CD14-positive monocyte (primary cell): ENCODE measurements at regions not wholly inside any gene's neighbourhood (a gene's known extent, or its start where the extent isn't known, plus 50 kb on each side); places are given as distances from the start of the nearest gene placed in this dataset.

ENCODE experiments used
- DNase-seq, 3 donors: peaks; one replicate each; pipeline ENCODE4 v3.0.0-alpha.2; 2011 to 2022
- H2AFZ ChIP-seq: 2 replicates; pipeline ENCODE4 v1.6.0; 2012; ENCODE audit warnings: mild to moderate bottlenecking, low read depth, low read length, inconsistent platforms; ENCODE audit not compliant: insufficient read depth, poor library complexity, severe bottlenecking
- H3K27ac ChIP-seq, 2 donors: 1 replicate in 1 of 2; 2 replicates in 1 of 2; pipeline ENCODE4 v1.5.1; 2012 to 2013; ENCODE audit warnings: low read length in 2 of 2, control low read depth in 1 of 2, inconsistent platforms in 1 of 2, low read depth in 1 of 2, mild to moderate bottlenecking in 1 of 2
- H3K27me3 ChIP-seq, 2 donors: one replicate each; pipeline versions ENCODE4 v1.6.0 to v1.6.1; 2011 to 2013; ENCODE audit warnings: low read length in 2 of 2; ENCODE audit not compliant: control insufficient read depth in 2 of 2, insufficient read depth in 2 of 2
- H3K36me3 ChIP-seq, 2 donors: replicated peaks in 1 of 2; 1 replicate in 1 of 2; 2 replicates in 1 of 2; pipeline versions ENCODE4 v1.5.1 to v1.6.1; 2012 to 2013; ENCODE audit warnings: low read length in 2 of 2, control low read depth in 1 of 2, inconsistent platforms in 1 of 2, mild to moderate bottlenecking in 1 of 2; ENCODE audit not compliant: insufficient read depth in 2 of 2, control insufficient read depth in 1 of 2
- H3K4me1 ChIP-seq, 2 donors: 1 replicate in 1 of 2; 2 replicates in 1 of 2; pipeline versions ENCODE4 v1.5.1 to v1.6.1; 2012 to 2013; ENCODE audit warnings: low read length in 2 of 2, control low read depth in 1 of 2, inconsistent platforms in 1 of 2, mild to moderate bottlenecking in 1 of 2, moderate library complexity in 1 of 2; ENCODE audit not compliant: insufficient read depth in 2 of 2, control insufficient read depth in 1 of 2
- H3K4me2 ChIP-seq: replicated peaks from 2 replicates; pipeline ENCODE3; 2012; ENCODE audit warnings: low read length, moderate library complexity, mild to moderate bottlenecking; ENCODE audit not compliant: poor library complexity, severe bottlenecking; ENCODE audit errors: extremely low read depth
- H3K4me3 ChIP-seq, 3 experiments: fragments of 200-600 bp in 1 of 3; sonication (generic) in 1 of 3; replicated peaks in 1 of 3; 1 replicate in 2 of 3; 2 replicates in 1 of 3; pipeline ENCODE4 v1.5.1; 2011 to 2013; ENCODE audit warnings: low read length in 3 of 3, mild to moderate bottlenecking in 3 of 3, control low read depth in 2 of 3, low read depth in 2 of 3, inconsistent platforms in 1 of 3, moderate library complexity in 1 of 3
- H3K79me2 ChIP-seq: 2 replicates; pipeline ENCODE4 v1.6.0; 2012; ENCODE audit warnings: mild to moderate bottlenecking, control low read depth, inconsistent platforms, low read length, moderate library complexity; ENCODE audit not compliant: insufficient read depth
- H3K9ac ChIP-seq: 2 replicates; pipeline ENCODE4 v1.6.0; 2017; ENCODE audit warnings: low read length, mild to moderate bottlenecking; ENCODE audit not compliant: insufficient read depth, poor library complexity, severe bottlenecking
- H3K9me3 ChIP-seq, 2 donors: replicated peaks in 1 of 2; 1 replicate in 1 of 2; 2 replicates in 1 of 2; pipeline versions ENCODE4 v1.5.1 to v1.6.1; 2012 to 2013; ENCODE audit warnings: low read length in 2 of 2, control low read depth in 1 of 2; ENCODE audit not compliant: control insufficient read depth in 1 of 2, insufficient read depth in 1 of 2
- H4K20me1 ChIP-seq: 2 replicates; pipeline ENCODE4 v1.6.0; 2012; ENCODE audit warnings: mild to moderate bottlenecking, low read length, control low read depth, moderate library complexity; ENCODE audit not compliant: insufficient read depth
- H3K27ac Mint-ChIP-seq, 7 donors: one replicate each; pipeline ENCODE4 v1.8.0; 2020; ENCODE audit warnings: mild to moderate bottlenecking in 7 of 7, mixed read lengths in 7 of 7, moderate library complexity in 6 of 7, inconsistent platforms in 2 of 7
- H3K27me3 Mint-ChIP-seq, 3 donors: one replicate each; pipeline ENCODE4 v1.8.0; 2021 to 2022; ENCODE audit warnings: low read depth in 3 of 3, mild to moderate bottlenecking in 3 of 3, mixed read lengths in 3 of 3, moderate library complexity in 3 of 3, inconsistent platforms in 1 of 3
- H3K36me3 Mint-ChIP-seq, 2 donors: one replicate each; pipeline ENCODE4 v1.8.0; 2020; ENCODE audit warnings: mixed read lengths in 2 of 2, inconsistent platforms in 1 of 2, mild to moderate bottlenecking in 1 of 2
- H3K4me1 Mint-ChIP-seq: one replicate; pipeline ENCODE4 v1.8.0; 2020; ENCODE audit warnings: mild to moderate bottlenecking, mixed read lengths
- H3K4me3 Mint-ChIP-seq, 2 donors: one replicate each; pipeline ENCODE4 v1.8.0; 2020; ENCODE audit warnings: mild to moderate bottlenecking in 2 of 2, mixed read lengths in 2 of 2, moderate library complexity in 1 of 2
- H3K9me3 Mint-ChIP-seq, 7 donors: one replicate each; pipeline ENCODE4 v1.8.0; 2020 to 2022; ENCODE audit warnings: mixed read lengths in 7 of 7, mild to moderate bottlenecking in 6 of 7, moderate library complexity in 6 of 7, inconsistent platforms in 2 of 7
- CTCF ChIP-seq: fragments of 200-600 bp; IDR thresholded peaks from one replicate; pipeline ENCODE4 v1.8.0; 2022; ENCODE audit warnings: antibody characterized with exemption, mild to moderate bottlenecking
- WGBS: methylation state at CpG from one replicate; pipeline ENCODE4 v1.1.5; 2013; ENCODE audit warnings: missing lambda C conversion rate; ENCODE audit not compliant: insufficient coverage; 5-methylcytosine and 5-hydroxymethylcytosine counted together
- intact Hi-C, 2 donors: fragments of 100-400 bp; cut with micrococcal nuclease; formaldehyde crosslinking; loops; one replicate each; pipeline versions ENCODE4 v1.15.0 to v1.15.1; 2023

GRCh38 chr4:173684223-173684622 lies 154.2 kb upstream of the HAND2 start:
- H3K9me3 ChIP-seq = no peaks in the 10 kb centered on the region
- Mint-ChIP-seq H3K4me3 (no peak overlapping the region), H3K27ac (no peak overlapping the region), H3K27me3 (peaks cover 1 to 8% (median 4%) of the 10 kb centered on the region in 3 donors), H3K4me1 (no peaks in the 10 kb centered on the region), H3K9me3 (no peaks in the 10 kb centered on the region), H3K36me3 (no peaks in the 10 kb centered on the region)
- H3K4me2 ChIP-seq = no peak overlapping the region
- no peaks in the 10 kb centered on the region for H4K20me1 ChIP-seq
- TF ChIP-seq CTCF = no peak
- no peaks in the 10 kb centered on the region for H3K79me2 ChIP-seq
- intact Hi-C loops = no loop called here
- WGBS = no CpG with 5 or more reads among the region's 3 CpGs
- no peak overlapping the region for H2AFZ ChIP-seq
- no peak overlapping the region for H3K27ac ChIP-seq
- H3K9ac ChIP-seq = no peak overlapping the region
- DNase-seq = no peak
- H3K4me1 ChIP-seq = no peaks in the 10 kb centered on the region
- H3K36me3 ChIP-seq = no peaks in the 10 kb centered on the region
- no peaks in the 10 kb centered on the region for H3K27me3 ChIP-seq
- no peak overlapping the region for H3K4me3 ChIP-seq

GRCh38 chr4:173682609-173683008 lies 152.6 kb upstream of the HAND2 start:
- no peak overlapping the region for H3K27ac Mint-ChIP-seq
- Histone ChIP-seq H3K27ac (no peak overlapping the region), H3K36me3 (no peaks in the 10 kb centered on the region), H3K79me2 (no peaks in the 10 kb centered on the region), H3K27me3 (no peaks in the 10 kb centered on the region), H4K20me1 (no peaks in the 10 kb centered on the region), H3K4me3 (no peak overlapping the region), H3K9me3 (no peaks in the 10 kb centered on the region), H3K4me1 (no peaks in the 10 kb centered on the region), H2AFZ (no peak overlapping the region), H3K4me2 (no peak overlapping the region), H3K9ac (no peak overlapping the region)
- peaks cover 1 to 8% (median 4%) of the 10 kb centered on the region in 3 donors for H3K27me3 Mint-ChIP-seq
- H3K4me3 Mint-ChIP-seq = no peak overlapping the region
- H3K4me1 Mint-ChIP-seq = no peaks in the 10 kb centered on the region
- intact Hi-C loops = no loop called here
- TF ChIP-seq CTCF = no peak
- H3K36me3 Mint-ChIP-seq = no peaks in the 10 kb centered on the region
- no peaks in the 10 kb centered on the region for H3K9me3 Mint-ChIP-seq
- no peak for DNase-seq
- 90% methylated on average over 2 of the region's 2 CpGs for WGBS
